ENCODE measurements at regions not wholly inside any gene's neighbourhood (a gene's known extent, or its start where the extent isn't known, plus 50 kb on each side); places are given as distances from the start of the nearest gene placed in this dataset.
"Not testable (repeated sequence)": the region's sequence is repeated elsewhere in the genome, so short reads cannot be mapped to it uniquely, and the experiment has no call there.

GRCh38 chr21:28172376-28172775, 820.3 kb downstream of the LTN1 start:
- no peaks in the 10 kb centered on the region for H3K9me3 Mint-ChIP-seq (ENCODE audit: insufficient read depth)
- H3K4me1 Mint-ChIP-seq, result no peaks in the 10 kb centered on the region
- Histone ChIP-seq H3K27me3 (replicated peaks in 1 of 4; ENCODE audit: control extremely low read depth in 1 of 4, control insufficient read depth in 3 of 4, insufficient read depth in 4 of 4, low read length in 3 of 4) (no peaks in the 10 kb centered on the region), H3K4me1 (ENCODE audit: control insufficient read depth in 2 of 2, insufficient read depth in 2 of 2, low read length in 2 of 2) (no peaks in the 10 kb centered on the region), H2AFZ (ENCODE audit: insufficient read depth, low read depth, low read length, poor library complexity, severe bottlenecking) (no peak overlapping the region), H3K9ac (ENCODE audit: low read length) (no peak overlapping the region), H3K9me3 (ENCODE audit: control extremely low read depth in 1 of 3, control insufficient read depth in 2 of 3, insufficient read depth in 1 of 3, low read length in 2 of 3) (no peaks in the 10 kb centered on the region), H4K20me1 (ENCODE audit: control insufficient read depth, insufficient read depth, low read length, poor library complexity, severe bottlenecking) (no peaks in the 10 kb centered on the region), H3K4me3 (ENCODE audit: control extremely low read depth in 1 of 5, extremely low read depth in 1 of 5, insufficient read depth in 1 of 5, low read depth in 2 of 5, low read length in 4 of 5) (no peak overlapping the region), H3K4me2 (replicated peaks; ENCODE audit: low read depth, low read length, poor library complexity, severe bottlenecking) (no peak overlapping the region), H3K79me2 (ENCODE audit: control insufficient read depth, insufficient read depth, low read length) (no peaks in the 10 kb centered on the region), H3K36me3 (replicated peaks in 1 of 2; ENCODE audit: control extremely low read depth in 1 of 2, control insufficient read depth in 1 of 2, extremely low read depth in 1 of 2, insufficient read depth in 2 of 2, low read length in 1 of 2) (no peaks in the 10 kb centered on the region), H3K27ac (ENCODE audit: low read length in 2 of 2) (no peak overlapping the region)
- ChIA-PET POLR2A (no interaction called here), CTCF (no interaction called here)
- H3K4me3 Mint-ChIP-seq, result no peak overlapping the region
- ATAC-seq (ENCODE audit: low read depth) (no peak), DNase-seq (no peak)
- H3K27me3 Mint-ChIP-seq, result no peaks in the 10 kb centered on the region
- TF ChIP-seq, protein P1, sequence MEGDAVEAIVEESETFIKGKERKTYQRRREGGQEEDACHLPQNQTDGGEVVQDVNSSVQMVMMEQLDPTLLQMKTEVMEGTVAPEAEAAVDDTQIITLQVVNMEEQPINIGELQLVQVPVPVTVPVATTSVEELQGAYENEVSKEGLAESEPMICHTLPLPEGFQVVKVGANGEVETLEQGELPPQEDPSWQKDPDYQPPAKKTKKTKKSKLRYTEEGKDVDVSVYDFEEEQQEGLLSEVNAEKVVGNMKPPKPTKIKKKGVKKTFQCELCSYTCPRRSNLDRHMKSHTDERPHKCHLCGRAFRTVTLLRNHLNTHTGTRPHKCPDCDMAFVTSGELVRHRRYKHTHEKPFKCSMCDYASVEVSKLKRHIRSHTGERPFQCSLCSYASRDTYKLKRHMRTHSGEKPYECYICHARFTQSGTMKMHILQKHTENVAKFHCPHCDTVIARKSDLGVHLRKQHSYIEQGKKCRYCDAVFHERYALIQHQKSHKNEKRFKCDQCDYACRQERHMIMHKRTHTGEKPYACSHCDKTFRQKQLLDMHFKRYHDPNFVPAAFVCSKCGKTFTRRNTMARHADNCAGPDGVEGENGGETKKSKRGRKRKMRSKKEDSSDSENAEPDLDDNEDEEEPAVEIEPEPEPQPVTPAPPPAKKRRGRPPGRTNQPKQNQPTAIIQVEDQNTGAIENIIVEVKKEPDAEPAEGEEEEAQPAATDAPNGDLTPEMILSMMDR (IDR thresholded peaks at IDR 0.05), result no peak
- no peak for TF ChIP-seq EZH2 (IDR thresholded peaks at IDR 0.05; ENCODE audit: borderline replicate concordance, insufficient read depth, low read depth, low read length, poor library complexity, severe bottlenecking)
- H3K27ac Mint-ChIP-seq, result no peak overlapping the region
- intact Hi-C loops (cut with micrococcal nuclease), result no loop called here
- no CpG with 5 or more reads among the region's 2 CpGs for WGBS (ENCODE audit: insufficient coverage)

DNA sequence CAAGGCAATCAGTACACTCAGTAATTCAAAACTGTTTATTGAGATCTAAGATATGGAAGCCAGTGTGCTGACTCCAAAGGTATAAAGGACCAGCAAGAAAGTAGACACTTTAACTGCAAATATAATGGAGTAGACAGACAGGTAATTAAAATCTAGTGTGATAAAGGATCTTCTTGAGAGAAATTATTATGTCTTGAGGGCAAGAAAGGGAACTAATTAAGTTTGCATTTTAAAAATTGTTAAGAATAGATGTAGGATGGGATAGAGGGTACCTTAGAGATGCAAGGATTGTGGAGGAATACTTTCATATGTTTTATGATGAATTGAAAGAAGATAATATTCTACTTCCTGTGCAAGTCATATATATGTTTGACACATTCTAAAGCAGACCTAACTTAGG, 825.3 kb downstream of the LTN1 start:
- Histone ChIP-seq H4K20me1 (ENCODE audit: control insufficient read depth, insufficient read depth, low read length, poor library complexity, severe bottlenecking) (no peaks in the 10 kb centered on the region), H3K36me3 (replicated peaks in 1 of 2; ENCODE audit: control extremely low read depth in 1 of 2, control insufficient read depth in 1 of 2, extremely low read depth in 1 of 2, insufficient read depth in 2 of 2, low read length in 1 of 2) (no peaks in the 10 kb centered on the region), H3K4me3 (ENCODE audit: control extremely low read depth in 1 of 5, extremely low read depth in 1 of 5, insufficient read depth in 1 of 5, low read depth in 2 of 5, low read length in 4 of 5) (no peak overlapping the region), H2AFZ (ENCODE audit: insufficient read depth, low read depth, low read length, poor library complexity, severe bottlenecking) (no peak overlapping the region), H3K79me2 (ENCODE audit: control insufficient read depth, insufficient read depth, low read length) (no peaks in the 10 kb centered on the region), H3K4me1 (ENCODE audit: control insufficient read depth in 2 of 2, insufficient read depth in 2 of 2, low read length in 2 of 2) (no peaks in the 10 kb centered on the region), H3K27ac (ENCODE audit: low read length in 2 of 2) (no peak overlapping the region), H3K9me3 (ENCODE audit: control extremely low read depth in 1 of 3, control insufficient read depth in 2 of 3, insufficient read depth in 1 of 3, low read length in 2 of 3) (no peaks in the 10 kb centered on the region), H3K4me2 (replicated peaks; ENCODE audit: low read depth, low read length, poor library complexity, severe bottlenecking) (no peak overlapping the region), H3K27me3 (replicated peaks in 1 of 4; ENCODE audit: control extremely low read depth in 1 of 4, control insufficient read depth in 3 of 4, insufficient read depth in 4 of 4, low read length in 3 of 4) (no peaks in the 10 kb centered on the region), H3K9ac (ENCODE audit: low read length) (no peak overlapping the region)
- DNase-seq (no peak), ATAC-seq (ENCODE audit: low read depth) (no peak)
- no peak overlapping the region for H3K4me3 Mint-ChIP-seq
- no peaks in the 10 kb centered on the region for H3K4me1 Mint-ChIP-seq
- H3K9me3 Mint-ChIP-seq (ENCODE audit: insufficient read depth), result peaks cover 5% of the 10 kb centered on the region
- ChIA-PET CTCF (no interaction called here), POLR2A (no interaction called here)
- TF ChIP-seq EZH2 (IDR thresholded peaks at IDR 0.05; ENCODE audit: borderline replicate concordance, insufficient read depth, low read depth, low read length, poor library complexity, severe bottlenecking), result no peak
- TF ChIP-seq, protein P1 (IDR thresholded peaks at IDR 0.05), result no peak
- intact Hi-C loops (cut with micrococcal nuclease), result no loop called here
- no peaks in the 10 kb centered on the region for H3K27me3 Mint-ChIP-seq
- H3K27ac Mint-ChIP-seq, result no peak overlapping the region

GRCh38 chr21:28164519-28164918, 828.2 kb downstream of the LTN1 start:
- H4K20me1 ChIP-seq (ENCODE audit: control insufficient read depth, insufficient read depth, low read length, poor library complexity, severe bottlenecking); CTCF ChIA-PET; H3K4me1 ChIP-seq (ENCODE audit: control insufficient read depth in 2 of 2, insufficient read depth in 2 of 2, low read length in 2 of 2); H2AFZ ChIP-seq (ENCODE audit: insufficient read depth, low read depth, low read length, poor library complexity, severe bottlenecking); ATAC-seq (ENCODE audit: low read depth); H3K27ac Mint-ChIP-seq; H3K4me1 Mint-ChIP-seq; H3K9me3 ChIP-seq (ENCODE audit: control extremely low read depth in 1 of 3, control insufficient read depth in 2 of 3, insufficient read depth in 1 of 3, low read length in 2 of 3); H3K4me3 ChIP-seq (ENCODE audit: control extremely low read depth in 1 of 5, extremely low read depth in 1 of 5, insufficient read depth in 1 of 5, low read depth in 2 of 5, low read length in 4 of 5); intact Hi-C loops (cut with micrococcal nuclease); H3K79me2 ChIP-seq (ENCODE audit: control insufficient read depth, insufficient read depth, low read length); H3K4me2 ChIP-seq (replicated peaks; ENCODE audit: low read depth, low read length, poor library complexity, severe bottlenecking); H3K4me3 Mint-ChIP-seq; H3K27ac ChIP-seq (ENCODE audit: low read length in 2 of 2); POLR2A ChIA-PET; H3K9ac ChIP-seq (ENCODE audit: low read length); H3K9me3 Mint-ChIP-seq (ENCODE audit: insufficient read depth); H3K27me3 Mint-ChIP-seq; DNase-seq; H3K27me3 ChIP-seq (replicated peaks in 1 of 4; ENCODE audit: control extremely low read depth in 1 of 4, control insufficient read depth in 3 of 4, insufficient read depth in 4 of 4, low read length in 3 of 4); H3K36me3 ChIP-seq (replicated peaks in 1 of 2; ENCODE audit: control extremely low read depth in 1 of 2, control insufficient read depth in 1 of 2, extremely low read depth in 1 of 2, insufficient read depth in 2 of 2, low read length in 1 of 2): not testable (repeated sequence)
- 83% methylated on average over 9 of the region's 9 CpGs for WGBS (ENCODE audit: insufficient coverage)
